Inflammatory macrophage (primary cell): ENCODE measurements at regions not wholly inside any gene's neighbourhood (a gene's known extent, or its start where the extent isn't known, plus 50 kb on each side); places are given as distances from the start of the nearest gene placed in this dataset.

ENCODE experiments used
- DNase-seq, 2 donors: peaks; one replicate each; pipeline ENCODE4 v3.0.0-alpha.2; 2020 to 2022

DNA sequence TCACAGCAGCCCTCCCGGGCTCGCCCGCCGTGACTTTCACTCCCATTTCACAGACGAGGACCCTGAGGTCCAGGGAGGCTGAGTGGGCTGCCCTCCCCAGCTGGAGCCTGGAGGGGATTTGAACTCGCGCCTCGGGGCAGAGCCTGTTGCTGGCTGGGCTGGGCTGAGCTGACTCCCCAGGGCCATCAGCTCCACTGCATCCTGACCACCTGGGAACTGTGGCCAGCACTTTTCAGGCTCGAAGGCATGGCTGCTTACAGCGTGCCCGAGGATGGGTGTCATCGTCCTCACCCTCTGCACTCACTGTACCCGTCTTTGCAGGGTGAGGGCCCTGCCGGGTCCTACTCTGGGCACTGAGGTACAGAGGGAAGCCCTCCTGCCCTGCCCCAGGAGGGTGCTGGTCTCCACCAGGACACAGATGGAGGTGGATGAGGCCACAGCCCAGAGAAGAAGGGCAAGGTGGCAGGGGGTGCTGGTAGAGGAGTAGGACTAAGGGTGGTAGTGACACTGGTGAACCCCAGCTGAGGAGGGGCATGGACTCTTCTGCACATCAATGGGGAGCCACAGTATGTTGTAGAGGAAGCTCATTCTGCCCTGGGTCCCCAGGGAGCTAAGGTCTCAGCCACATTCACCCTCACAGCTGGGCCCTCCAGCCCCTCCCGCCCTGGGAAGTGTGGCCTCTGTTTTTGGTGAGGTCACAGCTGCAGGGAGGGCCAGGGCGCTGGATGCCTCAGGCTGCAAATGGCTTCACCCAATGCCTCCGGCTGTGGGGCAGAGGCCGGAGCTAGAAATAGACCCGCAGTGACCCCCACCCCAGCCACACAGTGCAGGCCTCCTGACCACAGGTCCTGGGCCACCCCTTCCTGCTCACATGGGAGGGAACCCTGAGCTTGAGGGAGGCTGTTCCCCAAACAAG, 365.1 kb upstream of the SFSWAP start:
- DNase-seq, result no peak

DNA sequence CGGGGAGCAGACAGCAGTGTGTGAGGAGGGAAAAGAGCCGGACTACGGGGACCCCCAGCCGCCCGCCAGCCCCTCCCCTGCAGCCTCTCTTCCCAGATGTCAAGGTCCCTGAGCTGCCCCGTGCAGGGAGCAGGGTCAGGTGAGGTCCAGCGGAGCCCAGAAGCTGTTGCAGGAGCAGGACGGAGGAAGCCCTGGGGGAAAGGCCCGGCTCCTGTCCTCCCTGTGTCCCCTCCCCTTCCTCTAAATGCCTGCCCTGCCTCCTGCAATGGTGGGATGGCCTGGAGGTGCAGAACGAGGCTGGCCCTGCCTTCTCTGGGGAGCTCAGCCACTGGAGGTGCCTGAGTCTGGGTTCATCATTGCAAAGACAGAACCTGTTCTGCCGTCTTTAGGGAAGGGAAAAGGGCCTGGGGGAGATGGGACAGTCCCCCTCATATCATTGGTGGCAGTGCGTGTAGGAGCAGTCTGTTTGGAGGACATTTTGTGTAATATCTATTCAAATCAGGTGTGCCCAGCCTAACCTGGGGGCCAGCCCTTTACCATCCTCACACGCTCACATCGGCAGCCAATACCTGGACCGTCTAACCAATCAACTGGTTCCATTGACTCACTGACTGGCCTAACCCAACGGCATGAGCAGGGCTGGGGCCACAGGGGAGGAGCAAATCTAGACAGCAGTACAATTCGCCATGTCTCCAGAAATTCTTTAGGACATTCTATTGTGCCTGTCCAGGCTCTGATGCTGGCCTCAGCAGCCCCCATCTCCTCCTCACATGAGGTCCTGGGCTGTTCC, 364.1 kb upstream of the SFSWAP start:
- DNase-seq, result no peak

DNA sequence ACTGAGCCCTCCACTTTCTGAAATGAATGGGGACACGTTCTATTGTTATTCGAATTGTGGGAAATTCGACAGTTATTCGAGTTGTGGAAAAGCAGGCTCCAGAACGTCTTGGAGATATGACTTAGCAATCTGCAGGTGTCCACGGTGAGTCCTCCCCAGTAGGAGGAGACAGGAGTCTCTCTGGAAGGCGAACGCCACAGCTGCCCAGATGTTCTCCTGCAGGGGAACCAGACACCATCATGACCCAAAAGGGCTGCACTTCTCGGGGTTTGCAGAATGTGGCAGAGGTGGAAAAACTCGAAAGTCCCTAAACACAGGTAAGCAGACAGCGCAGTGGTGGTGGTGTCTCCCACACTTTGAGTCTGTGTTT, 363.6 kb upstream of the SFSWAP start:
- DNase-seq, result no peak

DNA sequence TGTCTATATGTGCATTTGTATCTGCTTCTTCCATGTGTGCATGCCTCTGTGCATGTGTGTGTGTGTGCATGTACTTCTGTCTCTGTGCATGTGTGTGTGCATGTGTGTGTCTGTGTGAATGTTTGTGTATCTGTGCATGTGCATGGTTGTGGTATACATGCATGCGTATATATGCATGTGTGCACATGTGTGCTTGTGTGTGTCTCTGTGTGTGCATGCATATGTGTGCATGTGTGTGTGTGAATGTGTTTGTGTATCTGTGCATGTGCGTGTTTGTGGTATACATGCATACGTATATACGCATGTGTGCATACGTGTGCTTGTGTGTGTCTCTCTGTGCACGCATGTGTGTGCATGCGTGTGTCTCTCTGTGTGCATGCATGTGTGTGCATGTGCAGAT, 363.2 kb upstream of the SFSWAP start:
- DNase-seq, result no peak

- no peak for DNase-seq
Observed at GRCh38 chr12:131348231-131348630, 362.7 kb upstream of the SFSWAP start.

DNA sequence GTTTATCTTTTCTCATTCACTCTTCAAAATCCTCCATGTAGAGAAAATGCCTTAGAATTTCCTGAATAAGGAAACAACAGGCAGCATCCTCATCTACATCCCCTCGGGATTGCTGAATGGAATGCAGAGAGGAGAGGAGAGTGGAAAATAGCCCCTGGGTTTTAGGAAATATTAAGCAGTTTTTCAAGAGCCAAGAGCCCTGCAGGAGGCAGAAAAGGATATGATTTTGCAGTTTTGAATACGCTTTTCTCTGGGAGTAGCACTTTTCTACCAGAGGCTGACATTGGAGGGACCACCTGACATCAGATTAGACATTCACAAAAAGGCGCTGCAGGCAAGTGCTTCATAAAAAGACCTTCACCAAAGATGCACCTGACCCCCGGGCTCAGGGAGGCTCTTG, 362.2 kb upstream of the SFSWAP start:
- no peak for DNase-seq

DNA sequence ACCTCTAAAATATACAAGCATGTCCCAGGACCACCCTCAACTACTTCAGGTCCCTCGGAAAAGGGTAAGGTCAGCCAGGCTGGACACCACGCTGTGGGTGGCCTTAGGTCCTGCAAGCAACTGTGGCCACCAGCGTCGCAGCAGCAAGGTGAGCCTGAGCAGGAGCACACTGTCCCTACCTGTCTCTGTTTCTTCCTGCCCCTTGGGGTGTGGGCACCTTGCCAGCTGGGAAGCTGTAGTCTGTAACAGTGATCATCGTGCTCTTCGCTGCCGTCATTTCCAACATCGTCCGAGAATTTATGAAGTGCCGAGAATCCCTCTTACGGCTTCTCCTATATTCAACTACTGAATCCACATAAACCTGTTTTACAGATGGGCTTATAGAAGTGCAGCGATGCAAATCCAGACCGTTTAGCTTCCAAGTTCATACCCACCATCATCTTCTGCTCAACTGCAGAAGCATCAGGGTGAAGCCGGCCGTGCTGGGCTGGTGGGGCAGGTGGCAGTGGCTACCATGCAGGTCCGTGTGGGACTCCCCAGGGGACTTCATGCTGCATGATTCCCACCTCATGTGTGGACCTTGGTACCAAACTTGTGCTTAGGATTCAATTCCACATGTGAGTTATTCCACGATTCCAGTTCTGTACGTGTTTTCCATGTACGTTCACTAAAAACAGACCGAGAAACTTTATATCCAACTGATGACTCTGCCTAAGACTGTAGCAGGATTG, 361.3 kb upstream of the SFSWAP start:
- no peak for DNase-seq

DNA sequence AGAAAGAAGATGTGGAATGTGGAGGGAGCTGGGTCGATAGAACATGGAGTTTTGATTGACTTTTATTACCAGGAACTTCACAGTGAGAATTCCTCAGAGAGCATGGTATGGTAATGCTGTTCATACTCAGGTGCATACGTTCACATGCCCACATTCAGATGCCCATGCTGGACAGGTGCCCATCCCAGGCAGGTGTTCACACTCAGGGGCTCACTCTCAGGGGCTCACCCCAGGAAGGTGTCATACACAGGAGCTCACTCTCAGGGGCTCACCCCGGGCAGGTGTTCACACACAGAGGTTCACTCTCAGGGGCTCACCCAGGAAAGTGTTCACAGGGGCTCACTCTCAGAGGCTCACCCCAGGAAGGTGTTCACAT, 360.0 kb upstream of the SFSWAP start:
- no peak for DNase-seq

DNA sequence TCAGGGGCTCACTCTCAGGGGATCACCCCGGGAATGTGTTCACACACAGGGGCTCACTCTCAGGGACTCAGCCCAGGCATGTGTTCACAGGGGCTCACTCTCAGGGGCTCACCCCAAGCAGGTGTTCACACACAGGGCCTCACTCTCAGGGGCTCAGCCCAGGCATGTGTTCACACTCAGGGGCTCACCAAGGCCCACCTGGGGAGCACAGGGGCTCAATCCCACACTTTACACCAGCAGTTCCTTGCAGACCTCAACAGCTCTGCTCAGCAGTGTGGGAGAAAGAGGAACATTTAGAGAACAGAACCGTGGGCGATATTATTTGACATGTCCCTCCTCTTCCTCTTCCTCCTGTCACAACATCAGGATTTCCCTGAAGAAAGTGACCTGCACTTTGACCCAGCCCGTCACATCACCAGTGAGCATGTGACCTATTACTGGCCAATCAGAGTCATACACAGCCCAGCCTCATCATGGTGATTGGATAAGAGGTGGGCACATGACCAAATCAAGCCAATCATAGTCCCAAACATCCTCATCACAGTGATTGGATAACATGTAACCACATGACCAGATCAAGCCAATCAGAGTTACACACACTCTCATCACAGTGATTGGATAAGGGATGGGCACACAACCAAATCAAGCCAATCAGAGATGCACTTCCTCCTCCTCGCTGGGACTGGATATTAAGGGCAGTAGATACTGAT, 359.4 kb upstream of the SFSWAP start:
- DNase-seq, result peak; percentile 94

- no peak for DNase-seq
Observed at GRCh38 chr12:131352296-131352900, 358.5 kb upstream of the SFSWAP start.

- no peak for DNase-seq
Observed at GRCh38 chr12:131353376-131353775, 357.5 kb upstream of the SFSWAP start.

DNA sequence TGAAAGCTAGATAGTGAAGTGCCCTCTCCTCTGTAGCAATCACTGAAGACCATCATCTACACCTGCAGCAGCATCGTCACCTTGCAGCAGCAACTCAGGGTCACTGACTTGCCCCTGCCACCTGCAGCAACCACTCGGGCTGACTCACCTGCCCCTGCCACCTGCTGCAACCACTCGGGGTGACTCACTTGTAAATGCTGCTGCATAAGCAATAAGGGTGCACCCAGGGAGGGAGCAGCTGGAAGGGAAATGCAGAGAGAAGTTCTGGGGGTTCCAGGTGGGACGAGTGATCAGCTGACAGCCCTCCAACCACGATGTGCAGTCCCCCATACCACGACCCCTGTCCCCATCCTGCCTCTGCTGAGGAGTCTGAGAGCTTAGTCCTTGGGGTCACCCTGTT, 357.1 kb upstream of the SFSWAP start:
- no peak for DNase-seq

DNA sequence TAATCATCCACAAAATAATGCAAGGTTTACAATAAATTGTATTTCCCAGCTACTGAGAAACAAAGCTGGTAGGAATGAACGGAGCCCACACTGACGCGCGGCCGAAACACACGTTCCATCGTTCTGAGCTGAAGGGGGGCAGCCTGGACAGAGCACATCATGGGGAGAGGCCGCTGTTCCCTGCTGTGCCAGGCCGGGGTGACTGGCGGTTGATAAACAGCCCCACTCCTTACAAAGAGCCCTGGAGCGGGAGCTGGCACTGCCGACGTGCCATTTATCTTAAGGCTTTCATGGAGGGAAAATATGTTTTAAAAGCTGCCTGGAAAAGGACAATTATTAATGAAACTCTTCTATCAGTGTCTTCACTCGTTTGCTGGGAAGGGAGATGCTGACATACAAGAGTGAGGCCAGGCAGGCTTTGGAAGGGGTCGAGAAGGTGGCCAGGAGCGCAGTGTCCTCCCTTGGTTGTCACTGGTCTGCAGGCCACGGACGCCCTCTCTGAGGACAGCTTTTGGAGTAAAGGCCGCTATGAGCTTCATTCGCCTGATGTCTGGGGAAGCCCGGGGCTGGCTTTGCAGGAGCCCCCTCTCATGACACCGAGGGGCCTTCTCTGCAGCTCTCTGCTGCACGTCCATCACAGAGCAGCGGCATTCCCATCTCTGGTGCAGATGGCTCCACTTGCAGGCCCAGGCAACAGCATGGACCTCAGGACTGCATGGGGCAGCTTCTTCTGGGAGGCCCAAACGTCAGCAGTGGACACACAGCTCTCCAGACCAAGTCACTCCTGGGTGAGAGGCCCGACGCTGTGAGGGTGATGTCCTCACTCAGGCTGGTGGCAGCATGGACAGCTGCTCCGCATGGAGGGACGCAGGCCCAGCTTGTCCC, 355.3 kb upstream of the SFSWAP start:
- DNase-seq, result no peak

DNA sequence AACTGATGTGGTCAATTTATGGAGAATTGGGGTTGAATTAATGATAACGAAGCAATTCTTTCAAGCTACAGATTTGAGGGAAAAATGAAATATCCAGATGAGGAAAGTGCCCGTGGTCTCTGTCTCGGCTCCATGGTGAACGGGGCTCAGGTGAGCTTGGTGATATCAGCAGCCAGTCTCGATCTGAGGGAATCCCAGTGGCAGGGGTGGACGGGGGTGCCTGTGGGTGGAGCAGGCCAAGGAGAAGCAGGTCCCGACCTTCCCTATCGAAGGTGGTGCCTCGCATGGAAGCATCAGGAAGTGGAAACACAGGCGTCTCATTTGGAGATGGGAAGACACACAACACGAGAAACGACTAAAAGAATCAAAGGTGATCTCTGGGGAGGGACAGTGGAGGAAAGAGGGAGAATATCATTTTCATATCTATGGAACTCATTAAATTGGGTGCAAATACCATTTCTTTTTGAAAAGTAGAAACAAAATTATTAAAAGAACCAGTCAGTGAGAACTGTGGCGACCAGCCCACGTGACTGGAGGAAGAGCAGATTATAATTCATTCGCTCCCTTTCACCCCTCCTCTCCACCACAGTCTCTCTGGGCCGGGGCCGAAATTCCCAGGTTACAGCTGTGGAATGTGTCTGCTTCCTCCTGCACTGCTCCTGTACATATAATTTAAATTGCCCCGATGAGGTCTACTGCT, 354.3 kb upstream of the SFSWAP start:
- DNase-seq, result no peak

DNA sequence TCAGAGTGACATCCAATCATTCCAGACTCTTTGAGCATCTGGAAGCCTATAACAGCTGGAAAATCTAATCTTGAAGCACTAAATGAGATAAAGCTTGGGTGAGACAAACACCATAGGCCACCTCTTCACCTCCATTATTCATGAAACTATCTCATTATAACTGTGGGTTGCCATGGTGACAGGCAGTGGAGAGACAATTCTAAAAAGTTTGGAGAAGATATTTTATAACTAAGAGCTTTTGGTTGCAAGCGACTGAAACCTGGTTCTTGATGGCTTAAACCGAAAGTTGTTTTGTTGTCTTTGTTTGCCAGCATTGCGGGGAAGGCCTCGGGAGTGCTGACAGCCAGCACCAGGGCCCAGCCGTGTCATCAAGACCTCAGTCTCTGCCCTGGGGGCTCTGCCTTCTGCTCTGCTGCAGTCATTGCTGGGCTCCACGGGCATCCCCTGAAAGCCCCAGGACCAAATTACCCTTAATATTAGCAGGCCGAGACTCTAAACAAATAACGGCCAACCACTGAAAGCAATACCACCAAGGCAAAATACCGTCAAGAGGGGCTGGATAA, 353.6 kb upstream of the SFSWAP start:
- DNase-seq, result no peak

GRCh38 chr12:131357920-131358319, 353.0 kb upstream of the SFSWAP start:
- DNase-seq, result peak; percentile 12 to 24

- no peak for DNase-seq
Observed at GRCh38 chr12:131362291-131363211, 348.3 kb upstream of the SFSWAP start.

DNA sequence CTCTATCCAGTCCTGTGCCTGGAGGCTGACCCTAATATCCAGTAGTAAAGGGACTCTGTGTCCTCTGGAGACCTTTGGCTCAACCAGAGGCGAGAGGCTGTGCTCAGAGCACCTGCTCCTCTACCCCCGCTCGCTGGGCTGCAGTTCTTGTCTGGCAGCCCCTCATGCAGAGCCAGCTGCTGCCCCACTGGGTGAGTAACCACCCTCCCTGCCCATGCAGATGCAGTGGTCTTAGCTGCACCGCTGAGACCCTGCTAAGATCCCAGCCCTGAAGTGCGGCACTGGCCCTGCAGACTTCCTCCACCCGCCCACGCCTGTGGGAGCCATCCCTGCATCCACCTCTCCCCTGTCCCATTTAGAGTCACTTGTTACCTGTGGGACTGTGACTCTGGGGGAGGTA, 347.5 kb upstream of the SFSWAP start:
- no peak for DNase-seq
